ENCODE measurements at regions not wholly inside any gene's neighbourhood (a gene's known extent, or its start where the extent isn't known, plus 50 kb on each side); places are given as distances from the start of the nearest gene placed in this dataset.

DNA sequence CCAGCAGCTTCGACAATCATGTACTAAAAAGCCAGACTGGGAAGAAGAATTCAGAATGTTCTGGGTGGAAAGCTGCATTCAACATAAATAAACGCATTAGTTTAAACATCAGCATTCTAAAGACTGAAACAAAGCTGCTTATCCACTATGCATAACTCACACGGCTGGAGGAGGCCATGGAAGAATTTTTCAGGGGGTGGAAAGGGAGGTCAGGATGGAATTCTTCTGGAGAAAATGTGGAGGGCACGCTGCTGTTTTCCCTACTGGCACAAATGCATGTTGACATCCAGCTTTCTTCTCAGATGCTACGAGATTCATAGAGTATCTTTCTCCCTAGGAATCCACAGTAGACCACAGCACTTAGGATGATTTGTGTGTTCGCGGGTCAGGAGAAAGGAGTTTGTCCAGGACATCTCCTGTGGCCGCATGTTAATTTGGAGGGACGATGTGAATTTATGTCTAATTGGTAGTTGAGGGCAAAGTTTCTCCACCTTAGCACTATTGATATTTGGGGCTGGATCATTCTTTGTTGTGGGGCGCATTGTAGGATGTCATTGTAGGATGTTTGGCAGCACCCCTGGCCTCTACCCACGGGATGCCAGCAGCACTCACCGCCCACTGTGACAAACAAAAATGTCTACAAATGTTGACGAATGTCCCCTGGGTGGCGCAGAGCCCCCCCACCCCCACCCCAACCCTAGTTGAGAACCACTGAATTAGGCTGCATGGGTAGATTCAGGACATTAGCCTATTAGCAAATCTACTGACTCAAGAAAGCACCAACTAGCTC, 86.5 kb upstream of the KAZN start:
- no peak overlapping the region for H3K27ac ChIP-seq (ENCODE audit: extremely low read length, insufficient read depth, low read length)
- in situ Hi-C loops (cut with HindIII; ENCODE audit: extremely low pct_ligation_motif_present, low pct_unique_long_range_greater_than_20kb) = no loop called here
- no peak for ATAC-seq
- intact Hi-C loops (cut with micrococcal nuclease; ENCODE audit: unreplicated experiment) = no loop called here
- no TSS peak for BruUV-seq (replicated peaks)
- ChIA-PET POLR2A (no interaction called here), CTCF (ENCODE audit: low intra/inter-chr PET ratio, low total read pairs) (no interaction called here)
- no peak overlapping the region for H2AFZ ChIP-seq (ENCODE audit: low read length)
- H3K4me2 ChIP-seq (ENCODE audit: low read depth, low read length) = no peak overlapping the region
- 25% methylated on average over 11 of the region's 14 CpGs for WGBS (ENCODE audit: low lambda C conversion rate)
- H3K4me3 ChIP-seq (replicated peaks in 1 of 3; ENCODE audit: insufficient read depth in 1 of 3, low read depth in 2 of 3, low read length in 3 of 3) = no peak overlapping the region
- no peaks in the 10 kb centered on the region for H3K4me1 ChIP-seq (ENCODE audit: insufficient read depth, low read length)
- no peak for DNase-seq (ENCODE audit: low spot score)
- no peaks in the 10 kb centered on the region for H3K9me3 ChIP-seq (ENCODE audit: low read length)
- H3K9ac ChIP-seq (ENCODE audit: insufficient read depth, low read depth, low read length) = no peak overlapping the region
- no peaks in the 10 kb centered on the region for H3K36me3 ChIP-seq (replicated peaks in 1 of 2; ENCODE audit: control insufficient read depth in 1 of 2, insufficient read depth in 2 of 2, low read length in 2 of 2)
- FAIRE-seq = no peak
- H4K20me1 ChIP-seq (ENCODE audit: insufficient read depth, low read length) = no peaks in the 10 kb centered on the region
- no peaks in the 10 kb centered on the region for H3K79me2 ChIP-seq (ENCODE audit: insufficient read depth, low read length)
- peaks cover 0 to 8% of the 10 kb centered on the region in 2 experiments; a peak in 2 of 5 replicates for H3K27me3 ChIP-seq (ENCODE audit: control insufficient read depth in 1 of 2, insufficient read depth in 2 of 2, low read length in 2 of 2)
- TF ChIP-seq, protein P1, sequence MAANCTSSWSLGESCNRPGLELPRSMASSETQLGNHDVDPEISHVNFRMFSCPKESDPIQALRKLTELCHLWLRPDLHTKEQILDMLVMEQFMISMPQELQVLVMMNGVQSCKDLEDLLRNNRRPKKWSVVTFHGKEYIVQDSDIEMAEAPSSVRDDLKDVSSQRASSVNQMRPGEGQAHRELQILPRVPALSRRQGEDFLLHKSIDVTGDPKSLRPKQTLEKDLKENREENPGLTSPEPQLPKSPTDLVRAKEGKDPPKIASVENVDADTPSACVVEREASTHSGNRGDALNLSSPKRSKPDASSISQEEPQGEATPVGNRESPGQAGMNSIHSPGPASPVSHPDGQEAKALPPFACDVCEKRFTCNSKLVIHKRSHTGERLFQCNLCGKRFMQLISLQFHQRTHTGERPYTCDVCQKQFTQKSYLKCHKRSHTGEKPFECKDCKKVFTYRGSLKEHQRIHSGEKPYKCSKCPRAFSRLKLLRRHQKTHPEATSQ (CRISPR knock-in tag; IDR thresholded peaks at IDR 0.05; ENCODE audit: borderline replicate concordance) = no peak
- TF ChIP-seq, protein P2, sequence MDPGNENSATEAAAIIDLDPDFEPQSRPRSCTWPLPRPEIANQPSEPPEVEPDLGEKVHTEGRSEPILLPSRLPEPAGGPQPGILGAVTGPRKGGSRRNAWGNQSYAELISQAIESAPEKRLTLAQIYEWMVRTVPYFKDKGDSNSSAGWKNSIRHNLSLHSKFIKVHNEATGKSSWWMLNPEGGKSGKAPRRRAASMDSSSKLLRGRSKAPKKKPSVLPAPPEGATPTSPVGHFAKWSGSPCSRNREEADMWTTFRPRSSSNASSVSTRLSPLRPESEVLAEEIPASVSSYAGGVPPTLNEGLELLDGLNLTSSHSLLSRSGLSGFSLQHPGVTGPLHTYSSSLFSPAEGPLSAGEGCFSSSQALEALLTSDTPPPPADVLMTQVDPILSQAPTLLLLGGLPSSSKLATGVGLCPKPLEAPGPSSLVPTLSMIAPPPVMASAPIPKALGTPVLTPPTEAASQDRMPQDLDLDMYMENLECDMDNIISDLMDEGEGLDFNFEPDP (CRISPR knock-in tag; conservative IDR thresholded peaks at IDR 0.05) = no peak
- TF ChIP-seq, protein P3, sequence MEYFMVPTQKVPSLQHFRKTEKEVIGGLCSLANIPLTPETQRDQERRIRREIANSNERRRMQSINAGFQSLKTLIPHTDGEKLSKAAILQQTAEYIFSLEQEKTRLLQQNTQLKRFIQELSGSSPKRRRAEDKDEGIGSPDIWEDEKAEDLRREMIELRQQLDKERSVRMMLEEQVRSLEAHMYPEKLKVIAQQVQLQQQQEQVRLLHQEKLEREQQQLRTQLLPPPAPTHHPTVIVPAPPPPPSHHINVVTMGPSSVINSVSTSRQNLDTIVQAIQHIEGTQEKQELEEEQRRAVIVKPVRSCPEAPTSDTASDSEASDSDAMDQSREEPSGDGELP (IDR thresholded peaks at IDR 0.05; ENCODE audit: borderline replicate concordance, low read depth) = no peak
- TF ChIP-seq ZNF460 (CRISPR knock-in tag; IDR thresholded peaks at IDR 0.05; ENCODE audit: borderline replicate concordance) (no peak), ZNF709 (CRISPR knock-in tag; IDR thresholded peaks at IDR 0.05) (no peak), ZNF788 (CRISPR knock-in tag; IDR thresholded peaks at IDR 0.05; ENCODE audit: borderline replicate concordance) (no peak), DPF2 (CRISPR knock-in tag; IDR thresholded peaks at IDR 0.05; ENCODE audit: borderline replicate concordance, low read depth) (no peak), SIN3A (IDR thresholded peaks at IDR 0.05; ENCODE audit: borderline replicate concordance, low read depth, low read length) (no peak), NFRKB (IDR thresholded peaks at IDR 0.05) (no peak), RBM39 (IDR thresholded peaks at IDR 0.05; ENCODE audit: low read depth, low read length, poor library complexity, severe bottlenecking) (no peak), ZNF850 (CRISPR knock-in tag; conservative IDR thresholded peaks at IDR 0.05) (no peak), POLR2AphosphoS5 (IDR thresholded peaks at IDR 0.05; ENCODE audit: low read depth, low read length) (no peak), PITX1 (CRISPR knock-in tag; IDR thresholded peaks at IDR 0.05) (no peak), ZKSCAN8 (CRISPR knock-in tag; IDR thresholded peaks at IDR 0.05; ENCODE audit: borderline replicate concordance) (no peak)
- TF ChIP-seq, protein P4, sequence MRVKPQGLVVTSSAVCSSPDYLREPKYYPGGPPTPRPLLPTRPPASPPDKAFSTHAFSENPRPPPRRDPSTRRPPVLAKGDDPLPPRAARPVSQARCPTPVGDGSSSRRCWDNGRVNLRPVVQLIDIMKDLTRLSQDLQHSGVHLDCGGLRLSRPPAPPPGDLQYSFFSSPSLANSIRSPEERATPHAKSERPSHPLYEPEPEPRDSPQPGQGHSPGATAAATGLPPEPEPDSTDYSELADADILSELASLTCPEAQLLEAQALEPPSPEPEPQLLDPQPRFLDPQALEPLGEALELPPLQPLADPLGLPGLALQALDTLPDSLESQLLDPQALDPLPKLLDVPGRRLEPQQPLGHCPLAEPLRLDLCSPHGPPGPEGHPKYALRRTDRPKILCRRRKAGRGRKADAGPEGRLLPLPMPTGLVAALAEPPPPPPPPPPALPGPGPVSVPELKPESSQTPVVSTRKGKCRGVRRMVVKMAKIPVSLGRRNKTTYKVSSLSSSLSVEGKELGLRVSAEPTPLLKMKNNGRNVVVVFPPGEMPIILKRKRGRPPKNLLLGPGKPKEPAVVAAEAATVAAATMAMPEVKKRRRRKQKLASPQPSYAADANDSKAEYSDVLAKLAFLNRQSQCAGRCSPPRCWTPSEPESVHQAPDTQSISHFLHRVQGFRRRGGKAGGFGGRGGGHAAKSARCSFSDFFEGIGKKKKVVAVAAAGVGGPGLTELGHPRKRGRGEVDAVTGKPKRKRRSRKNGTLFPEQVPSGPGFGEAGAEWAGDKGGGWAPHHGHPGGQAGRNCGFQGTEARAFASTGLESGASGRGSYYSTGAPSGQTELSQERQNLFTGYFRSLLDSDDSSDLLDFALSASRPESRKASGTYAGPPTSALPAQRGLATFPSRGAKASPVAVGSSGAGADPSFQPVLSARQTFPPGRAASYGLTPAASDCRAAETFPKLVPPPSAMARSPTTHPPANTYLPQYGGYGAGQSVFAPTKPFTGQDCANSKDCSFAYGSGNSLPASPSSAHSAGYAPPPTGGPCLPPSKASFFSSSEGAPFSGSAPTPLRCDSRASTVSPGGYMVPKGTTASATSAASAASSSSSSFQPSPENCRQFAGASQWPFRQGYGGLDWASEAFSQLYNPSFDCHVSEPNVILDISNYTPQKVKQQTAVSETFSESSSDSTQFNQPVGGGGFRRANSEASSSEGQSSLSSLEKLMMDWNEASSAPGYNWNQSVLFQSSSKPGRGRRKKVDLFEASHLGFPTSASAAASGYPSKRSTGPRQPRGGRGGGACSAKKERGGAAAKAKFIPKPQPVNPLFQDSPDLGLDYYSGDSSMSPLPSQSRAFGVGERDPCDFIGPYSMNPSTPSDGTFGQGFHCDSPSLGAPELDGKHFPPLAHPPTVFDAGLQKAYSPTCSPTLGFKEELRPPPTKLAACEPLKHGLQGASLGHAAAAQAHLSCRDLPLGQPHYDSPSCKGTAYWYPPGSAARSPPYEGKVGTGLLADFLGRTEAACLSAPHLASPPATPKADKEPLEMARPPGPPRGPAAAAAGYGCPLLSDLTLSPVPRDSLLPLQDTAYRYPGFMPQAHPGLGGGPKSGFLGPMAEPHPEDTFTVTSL (CRISPR knock-in tag; IDR thresholded peaks at IDR 0.05; ENCODE audit: borderline replicate concordance) = no peak
